ENCODE measurements at regions not wholly inside any gene's neighbourhood (a gene's known extent, or its start where the extent isn't known, plus 50 kb on each side); places are given as distances from the start of the nearest gene placed in this dataset.

GRCh38 chr11:21811572-21811971, 381.3 kb upstream of the ANO5 start:
- TF ChIP-seq CTCF (IDR thresholded peaks at IDR 0.05; ENCODE audit: unreplicated experiment) = no peak
- Mint-ChIP-seq H3K36me3 (ENCODE audit: insufficient read depth, unreplicated experiment) (no peaks in the 10 kb centered on the region), H3K27ac (ENCODE audit: low read depth, unreplicated experiment) (no peak overlapping the region), H3K9me3 (ENCODE audit: unreplicated experiment) (peaks cover 46% of the 10 kb centered on the region), H3K4me3 (ENCODE audit: unreplicated experiment) (no peak overlapping the region), H3K4me1 (ENCODE audit: insufficient read depth, unreplicated experiment) (no peaks in the 10 kb centered on the region), H3K27me3 (ENCODE audit: insufficient read depth, unreplicated experiment) (no peaks in the 10 kb centered on the region)
- ChIA-PET CTCF (no interaction called here), POLR2A (no interaction called here)
- no peak for DNase-seq (ENCODE audit: unreplicated experiment)
- intact Hi-C loops (cut with micrococcal nuclease) = no loop called here
- no TSS peak for BruUV-seq (replicated peaks)

GRCh38 chr11:21814169-21814568, 378.7 kb upstream of the ANO5 start:
- DNase-seq (ENCODE audit: unreplicated experiment) = peak; percentile 18
- H3K36me3 Mint-ChIP-seq (ENCODE audit: insufficient read depth, unreplicated experiment) = no peaks in the 10 kb centered on the region
- no peak overlapping the region for H3K27ac Mint-ChIP-seq (ENCODE audit: low read depth, unreplicated experiment)

GRCh38 chr11:21817696-21818095, 375.2 kb upstream of the ANO5 start:
- Mint-ChIP-seq H3K4me3 (ENCODE audit: unreplicated experiment) (no peak overlapping the region), H3K4me1 (ENCODE audit: insufficient read depth, unreplicated experiment) (no peaks in the 10 kb centered on the region), H3K27ac (ENCODE audit: low read depth, unreplicated experiment) (no peak overlapping the region), H3K36me3 (ENCODE audit: insufficient read depth, unreplicated experiment) (no peaks in the 10 kb centered on the region), H3K27me3 (ENCODE audit: insufficient read depth, unreplicated experiment) (no peaks in the 10 kb centered on the region), H3K9me3 (ENCODE audit: unreplicated experiment) (peaks cover 22% of the 10 kb centered on the region)
- DNase-seq (ENCODE audit: unreplicated experiment) = no peak
- no TSS peak for BruUV-seq (replicated peaks)
- CTCF ChIA-PET = no interaction called here
- POLR2A ChIA-PET = no interaction called here
- intact Hi-C loops (cut with micrococcal nuclease) = no loop called here
- no peak for TF ChIP-seq CTCF (IDR thresholded peaks at IDR 0.05; ENCODE audit: unreplicated experiment)

More at GRCh38 chr11:21814169-21814568, 378.7 kb upstream of the ANO5 start:
- Mint-ChIP-seq H3K4me1 (ENCODE audit: insufficient read depth, unreplicated experiment) (no peaks in the 10 kb centered on the region), H3K4me3 (ENCODE audit: unreplicated experiment) (no peak overlapping the region), H3K27me3 (ENCODE audit: insufficient read depth, unreplicated experiment) (no peaks in the 10 kb centered on the region), H3K9me3 (ENCODE audit: unreplicated experiment) (peaks cover 36% of the 10 kb centered on the region)
- intact Hi-C loops (cut with micrococcal nuclease) = no loop called here
- TF ChIP-seq CTCF (IDR thresholded peaks at IDR 0.05; ENCODE audit: unreplicated experiment) = no peak
- BruUV-seq (replicated peaks) = no TSS peak
- POLR2A ChIA-PET = no interaction called here
- CTCF ChIA-PET = interaction anchor here (0.6 kb wide), 1 partner anchor 8 kb away, joined by 3 read pairs; no protein-coding TSS in a partner anchor

GRCh38 chr11:21820176-21820575, 372.7 kb upstream of the ANO5 start:
- no TSS peak for BruUV-seq (replicated peaks)
- Mint-ChIP-seq H3K4me3 (ENCODE audit: unreplicated experiment) (no peak overlapping the region), H3K36me3 (ENCODE audit: insufficient read depth, unreplicated experiment) (no peaks in the 10 kb centered on the region), H3K9me3 (ENCODE audit: unreplicated experiment) (peaks cover 30% of the 10 kb centered on the region), H3K27ac (ENCODE audit: low read depth, unreplicated experiment) (no peak overlapping the region), H3K4me1 (ENCODE audit: insufficient read depth, unreplicated experiment) (no peaks in the 10 kb centered on the region), H3K27me3 (ENCODE audit: insufficient read depth, unreplicated experiment) (no peaks in the 10 kb centered on the region)
- no peak for DNase-seq (ENCODE audit: unreplicated experiment)
- ChIA-PET CTCF (no interaction called here), POLR2A (no interaction called here)
- TF ChIP-seq CTCF (IDR thresholded peaks at IDR 0.05; ENCODE audit: unreplicated experiment) = no peak
- intact Hi-C loops (cut with micrococcal nuclease) = no loop called here
